IMR-90 (cell line): ENCODE measurements at regions not wholly inside any gene's neighbourhood (a gene's known extent, or its start where the extent isn't known, plus 50 kb on each side); places are given as distances from the start of the nearest gene placed in this dataset.

Source experiments
- CTCF ChIP-seq: conservative IDR thresholded peaks from 2 replicates; pipeline ENCODE4 v1.5.1; 2012; ENCODE audit warnings: mild to moderate bottlenecking, low read depth, low read length, improper control_type of control experiment
- POLR2A ChIP-seq: IDR thresholded peaks from 2 replicates; pipeline ENCODE4 v1.6.1; 2012; ENCODE audit warnings: mild to moderate bottlenecking, low read depth, low read length
- RCOR1 ChIP-seq: IDR thresholded peaks from 2 replicates; pipeline ENCODE4 v1.6.1; 2012; ENCODE audit warnings: mild to moderate bottlenecking, low read length, improper control_type of control experiment; ENCODE audit not compliant: insufficient replicate concordance
- USF2 ChIP-seq: fragments of 150-350 bp; IDR thresholded peaks from 2 replicates; pipeline ENCODE4 v1.6.1; 2017; ENCODE audit warnings: mild to moderate bottlenecking, antibody characterized with exemption, low read length, low read depth

GRCh38 chr2:81979086-81979485 lies 1674.5 kb upstream of the LRRTM1 start:
- TF ChIP-seq USF2 (no peak), CTCF (no peak), RCOR1 (no peak), POLR2A (no peak)
